Peyer's patch (tissue), 4 donors: ENCODE measurements at regions not wholly inside any gene's neighbourhood (a gene's known extent, or its start where the extent isn't known, plus 50 kb on each side); places are given as distances from the start of the nearest gene placed in this dataset.

Experiments used
- DNase-seq, 3 donors: peaks; one replicate each; pipeline ENCODE4 v3.0.0-alpha.2; 2017 to 2019
- H3K27ac ChIP-seq, 4 donors: fragments of 200-600 bp; sonication (generic); one replicate each; pipeline ENCODE4 v1.5.1; 2016 to 2019
- H3K27me3 ChIP-seq, 2 donors: fragments of 200-600 bp; sonication (generic); one replicate each; pipeline ENCODE4 v1.5.1; 2019
- H3K36me3 ChIP-seq, 3 donors: fragments of 200-600 bp; sonication (generic); one replicate each; pipeline ENCODE4 v1.5.1; 2016 to 2019
- H3K4me1 ChIP-seq, 4 donors: fragments of 200-600 bp; sonication (generic); one replicate each; pipeline ENCODE4 v1.5.1; 2016 to 2019
- H3K4me3 ChIP-seq, 4 donors: fragments of 200-600 bp; sonication (generic); 1 replicate in 3 of 4; 2 replicates in 1 of 4; pipeline ENCODE4 v1.5.1; 2016 to 2019; ENCODE audit warnings: mild to moderate bottlenecking in 1 of 4
- H3K9me3 ChIP-seq, 4 donors: fragments of 200-600 bp; sonication (generic); one replicate each; pipeline ENCODE4 v1.5.1; 2016 to 2019; ENCODE audit warnings: mild to moderate bottlenecking in 1 of 4
- POLR2A ChIP-seq, 2 donors: fragments of 450-650 bp; IDR thresholded peaks; one replicate each; pipeline ENCODE4 v1.5.1; 2017; ENCODE audit warnings: antibody characterized with exemption in 2 of 2, mild to moderate bottlenecking in 2 of 2, moderate library complexity in 2 of 2
- TF ChIP-seq, protein P1 (sequence below), 6 experiments: fragments of 450-650 bp in 4 of 6; fragments of 200-600 bp in 2 of 6; sonication (generic) in 1 of 6; IDR thresholded peaks; one replicate each; pipeline ENCODE4 v1.5.1; 2017 to 2019; ENCODE audit warnings: antibody characterized with exemption in 6 of 6, mild to moderate bottlenecking in 3 of 6, moderate library complexity in 1 of 6

DNA sequence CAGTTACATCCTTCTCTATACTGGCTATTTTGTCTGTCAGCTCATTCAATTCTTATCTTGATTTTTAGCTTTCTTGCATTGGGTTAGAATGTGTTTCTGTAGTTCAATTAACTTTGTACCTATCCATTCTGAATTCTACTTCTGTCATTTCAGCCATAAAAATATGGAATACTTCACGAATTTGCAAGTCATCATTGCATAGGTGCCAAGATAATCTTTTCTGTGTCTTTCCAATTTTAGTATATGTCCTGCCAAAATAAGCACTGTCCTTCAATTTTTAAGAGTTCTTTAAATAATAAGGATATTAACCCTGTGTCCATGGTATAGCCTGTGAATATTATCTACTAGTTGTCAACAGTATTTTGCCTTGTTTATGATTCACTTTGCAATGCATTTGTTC is 665.7 kb upstream of the MDGA2 start:
- Histone ChIP-seq H3K27ac (no peak overlapping the region), H3K4me3 (no peak overlapping the region), H3K9me3 (no peaks in the 10 kb centered on the region), H3K27me3 (no peaks in the 10 kb centered on the region), H3K4me1 (no peaks in the 10 kb centered on the region), H3K36me3 (no peaks in the 10 kb centered on the region)
- no peak for TF ChIP-seq POLR2A (IDR thresholded peaks at IDR 0.05)
- TF ChIP-seq, protein P1, sequence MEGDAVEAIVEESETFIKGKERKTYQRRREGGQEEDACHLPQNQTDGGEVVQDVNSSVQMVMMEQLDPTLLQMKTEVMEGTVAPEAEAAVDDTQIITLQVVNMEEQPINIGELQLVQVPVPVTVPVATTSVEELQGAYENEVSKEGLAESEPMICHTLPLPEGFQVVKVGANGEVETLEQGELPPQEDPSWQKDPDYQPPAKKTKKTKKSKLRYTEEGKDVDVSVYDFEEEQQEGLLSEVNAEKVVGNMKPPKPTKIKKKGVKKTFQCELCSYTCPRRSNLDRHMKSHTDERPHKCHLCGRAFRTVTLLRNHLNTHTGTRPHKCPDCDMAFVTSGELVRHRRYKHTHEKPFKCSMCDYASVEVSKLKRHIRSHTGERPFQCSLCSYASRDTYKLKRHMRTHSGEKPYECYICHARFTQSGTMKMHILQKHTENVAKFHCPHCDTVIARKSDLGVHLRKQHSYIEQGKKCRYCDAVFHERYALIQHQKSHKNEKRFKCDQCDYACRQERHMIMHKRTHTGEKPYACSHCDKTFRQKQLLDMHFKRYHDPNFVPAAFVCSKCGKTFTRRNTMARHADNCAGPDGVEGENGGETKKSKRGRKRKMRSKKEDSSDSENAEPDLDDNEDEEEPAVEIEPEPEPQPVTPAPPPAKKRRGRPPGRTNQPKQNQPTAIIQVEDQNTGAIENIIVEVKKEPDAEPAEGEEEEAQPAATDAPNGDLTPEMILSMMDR (IDR thresholded peaks at IDR 0.05): no peak
- DNase-seq: no peak

DNA sequence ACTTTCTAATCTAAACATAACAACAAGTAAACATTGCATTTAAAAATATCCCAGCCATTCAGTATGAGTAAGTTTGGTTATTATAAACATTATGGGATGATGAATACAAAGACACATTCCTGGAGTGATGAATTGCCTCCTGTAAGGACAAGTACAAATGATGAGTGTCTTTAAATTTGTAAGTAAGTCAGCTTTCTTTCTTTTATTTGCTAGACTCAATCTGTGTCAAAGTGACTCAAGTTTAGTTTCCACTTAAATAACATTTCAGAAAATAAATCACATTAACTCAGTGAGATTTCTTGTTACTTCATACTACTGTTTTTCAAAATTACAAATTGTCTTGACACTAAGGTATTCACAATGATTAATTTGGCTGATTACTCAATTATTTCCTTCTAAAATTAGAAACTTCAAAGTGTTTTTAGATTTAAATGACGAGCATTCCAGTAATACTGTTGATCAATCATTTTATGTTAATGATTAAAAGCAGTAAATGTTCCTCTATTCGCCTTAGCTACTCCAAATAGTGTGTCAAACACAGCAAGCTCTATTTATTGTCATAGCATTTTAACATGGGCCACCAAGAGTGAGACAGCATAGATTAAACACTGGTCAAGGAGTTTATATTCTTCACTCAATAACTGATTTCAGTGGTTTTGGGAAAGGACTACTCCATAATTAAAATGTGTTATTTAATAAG is 658.0 kb upstream of the MDGA2 start:
- H3K36me3 ChIP-seq: no peaks in the 10 kb centered on the region
- H3K9me3 ChIP-seq: no peaks in the 10 kb centered on the region
- no peaks in the 10 kb centered on the region for H3K4me1 ChIP-seq
- no peak overlapping the region for H3K4me3 ChIP-seq
- TF ChIP-seq POLR2A (IDR thresholded peaks at IDR 0.05): no peak
- TF ChIP-seq, protein P1 (IDR thresholded peaks at IDR 0.05): no peak
- no peaks in the 10 kb centered on the region for H3K27me3 ChIP-seq
- no peak for DNase-seq
- no peak overlapping the region for H3K27ac ChIP-seq

DNA sequence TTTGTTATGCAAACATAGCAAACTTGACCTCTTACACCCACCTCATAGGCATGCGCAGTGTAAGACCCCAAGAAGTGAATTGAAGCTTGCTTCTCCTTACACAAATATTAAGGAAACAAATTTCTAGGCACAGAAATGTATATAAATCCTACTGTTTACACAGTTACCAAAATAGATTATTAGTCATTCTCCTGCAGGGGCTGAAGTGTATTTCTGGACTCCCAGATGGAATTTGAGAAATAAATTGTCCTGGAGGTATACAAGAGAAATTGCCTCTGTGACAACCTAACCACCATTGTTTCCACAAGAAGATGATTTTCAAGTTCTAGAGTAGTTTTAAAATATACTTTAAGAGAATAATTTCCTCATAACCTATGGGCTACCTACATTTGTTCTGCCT is 656.0 kb upstream of the MDGA2 start:
- TF ChIP-seq, protein P1 (IDR thresholded peaks at IDR 0.05): no peak
- no peak for TF ChIP-seq POLR2A (IDR thresholded peaks at IDR 0.05)
- Histone ChIP-seq H3K27ac (no peak overlapping the region), H3K4me3 (no peak overlapping the region), H3K4me1 (no peaks in the 10 kb centered on the region), H3K9me3 (no peaks in the 10 kb centered on the region), H3K27me3 (no peaks in the 10 kb centered on the region), H3K36me3 (no peaks in the 10 kb centered on the region)
- DNase-seq: no peak

DNA sequence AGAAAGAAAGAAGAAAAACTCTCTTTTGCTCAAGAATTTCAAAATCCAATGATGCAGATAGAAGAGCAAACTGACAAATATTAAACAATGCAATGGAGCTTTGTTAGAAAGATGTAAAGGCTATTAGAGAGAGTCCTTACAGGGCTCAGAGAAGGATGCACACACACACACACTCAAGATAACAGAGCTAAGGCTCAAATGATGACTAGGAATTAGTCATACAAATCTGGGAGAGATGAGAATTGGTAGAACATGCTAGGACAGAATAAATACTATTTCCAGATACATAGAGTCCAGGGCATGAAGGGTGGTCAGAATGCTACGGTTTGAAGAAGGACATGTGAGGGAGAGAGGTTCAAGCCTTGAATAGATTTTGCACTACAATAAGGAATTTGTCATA is 650.1 kb upstream of the MDGA2 start:
- no peak for DNase-seq
- no peaks in the 10 kb centered on the region for H3K36me3 ChIP-seq
- H3K27me3 ChIP-seq: no peaks in the 10 kb centered on the region
- H3K4me3 ChIP-seq: no peak overlapping the region
- no peaks in the 10 kb centered on the region for H3K9me3 ChIP-seq
- no peaks in the 10 kb centered on the region for H3K4me1 ChIP-seq
- TF ChIP-seq, protein P1 (IDR thresholded peaks at IDR 0.05): no peak
- no peak for TF ChIP-seq POLR2A (IDR thresholded peaks at IDR 0.05)
- no peak overlapping the region for H3K27ac ChIP-seq

DNA sequence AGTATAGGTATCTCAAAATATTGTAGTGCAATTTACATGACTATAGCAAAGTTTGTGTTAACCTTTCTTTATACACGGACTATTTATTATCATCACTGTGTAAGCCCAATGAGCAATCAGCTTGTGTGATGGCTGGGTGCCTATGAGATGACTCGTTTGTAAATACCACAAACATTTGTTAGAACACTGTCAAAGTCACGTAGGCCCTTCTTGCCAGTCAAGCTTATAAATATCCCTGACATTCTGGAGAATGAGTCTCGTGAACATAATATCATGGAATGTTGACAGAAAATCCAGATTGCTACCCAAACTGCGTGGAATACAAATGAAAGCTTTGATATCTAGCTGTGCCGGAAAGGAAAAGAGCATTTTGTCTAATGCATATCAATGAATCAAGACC is 648.3 kb upstream of the MDGA2 start:
- TF ChIP-seq, protein P1 (IDR thresholded peaks at IDR 0.05): no peak
- H3K9me3 ChIP-seq: no peaks in the 10 kb centered on the region
- H3K4me1 ChIP-seq: no peaks in the 10 kb centered on the region
- H3K27me3 ChIP-seq: no peaks in the 10 kb centered on the region
- H3K27ac ChIP-seq: no peak overlapping the region
- no peak overlapping the region for H3K4me3 ChIP-seq
- no peaks in the 10 kb centered on the region for H3K36me3 ChIP-seq
- DNase-seq: no peak

DNA sequence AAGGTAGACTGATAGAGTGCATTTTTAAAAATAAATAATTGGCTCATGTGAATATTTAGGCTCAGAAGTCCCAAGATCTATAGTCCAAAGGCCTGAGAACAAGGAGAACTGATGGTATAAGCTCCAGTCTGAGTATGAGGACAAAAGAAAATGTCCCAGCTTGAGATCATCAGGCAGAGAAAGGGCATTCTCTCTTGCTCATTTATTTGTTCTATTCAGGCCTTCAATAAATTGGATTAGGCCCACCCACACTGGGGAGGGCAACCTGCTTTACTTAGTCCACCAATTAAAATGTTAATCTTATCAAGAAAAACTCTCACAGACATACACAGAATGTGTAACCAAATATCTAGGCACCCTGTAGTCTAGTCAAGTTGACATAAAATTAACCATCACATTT is 644.4 kb upstream of the MDGA2 start:
- TF ChIP-seq, protein P1 (IDR thresholded peaks at IDR 0.05): no peak
- TF ChIP-seq POLR2A (IDR thresholded peaks at IDR 0.05): no peak
- H3K4me3 ChIP-seq: no peak overlapping the region

More for the DNA sequence above, 644.4 kb upstream of the MDGA2 start:
- Histone ChIP-seq H3K27me3 (no peaks in the 10 kb centered on the region), H3K27ac (no peak overlapping the region), H3K36me3 (no peaks in the 10 kb centered on the region), H3K4me1 (no peaks in the 10 kb centered on the region), H3K9me3 (no peaks in the 10 kb centered on the region)
- DNase-seq: no peak
